ENCODE measurements at regions not wholly inside any gene's neighbourhood (a gene's known extent, or its start where the extent isn't known, plus 50 kb on each side); places are given as distances from the start of the nearest gene placed in this dataset.

DNA sequence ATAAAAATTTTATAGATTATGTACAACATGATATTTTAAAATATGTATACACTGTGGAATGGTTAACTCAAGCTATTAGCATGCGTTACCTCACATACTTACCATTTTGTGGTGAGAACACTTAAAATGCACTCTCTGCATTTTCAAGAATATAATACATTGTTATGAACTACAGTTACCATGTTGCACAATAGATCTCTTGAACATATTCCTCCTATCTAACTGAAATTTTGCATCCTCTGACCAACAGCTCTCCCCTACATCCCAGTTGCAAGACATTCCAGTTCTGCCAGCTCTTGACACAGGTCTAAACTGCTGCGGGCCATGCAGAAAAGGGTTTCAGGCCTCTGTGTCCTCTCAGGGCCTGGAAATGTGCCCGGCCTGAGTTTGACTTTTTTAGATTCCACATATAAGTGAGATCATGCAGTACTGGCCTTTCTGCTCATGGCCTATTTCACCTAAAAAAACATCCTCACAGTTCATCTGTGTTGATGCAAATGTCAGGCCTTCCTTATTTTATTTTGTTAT lies 113.7 kb downstream of the CDCA7 start:
- no TSS peak for BruUV-seq (replicated peaks)
- H3K79me2 ChIP-seq (ENCODE audit: insufficient read depth, low read length) = no peaks in the 10 kb centered on the region
- no peaks in the 10 kb centered on the region for H3K9me3 ChIP-seq (ENCODE audit: low read length)
- no peak overlapping the region for H2AFZ ChIP-seq (ENCODE audit: low read length)
- no peak overlapping the region for H3K27ac ChIP-seq (ENCODE audit: extremely low read length, insufficient read depth, low read length)
- DNase-seq (ENCODE audit: low spot score) (no peak), ATAC-seq (no peak), FAIRE-seq (no peak)
- ChIA-PET POLR2A (no interaction called here), CTCF (ENCODE audit: low intra/inter-chr PET ratio, low total read pairs) (no interaction called here)
- no peak overlapping the region for H3K9ac ChIP-seq (ENCODE audit: insufficient read depth, low read depth, low read length)
- H3K4me3 ChIP-seq (replicated peaks in 1 of 3; ENCODE audit: insufficient read depth in 1 of 3, low read depth in 2 of 3, low read length in 3 of 3) = no peak overlapping the region
- intact Hi-C loops (cut with micrococcal nuclease; ENCODE audit: unreplicated experiment) (no loop called here), in situ Hi-C loops (cut with HindIII; ENCODE audit: extremely low pct_ligation_motif_present, low pct_unique_long_range_greater_than_20kb) (no loop called here)
- TF ChIP-seq CEBPB (IDR thresholded peaks at IDR 0.05; ENCODE audit: borderline replicate concordance, low read depth, low read length) (peak; percentile 52; the same call in 1 of the 2 replicates), HHEX (CRISPR knock-in tag; IDR thresholded peaks at IDR 0.05) (no peak)
- H3K4me1 ChIP-seq (ENCODE audit: insufficient read depth, low read length) = peaks cover 13% of the 10 kb centered on the region
- no peaks in the 10 kb centered on the region for H3K36me3 ChIP-seq (replicated peaks in 1 of 2; ENCODE audit: control insufficient read depth in 1 of 2, insufficient read depth in 2 of 2, low read length in 2 of 2)
- H3K27me3 ChIP-seq (ENCODE audit: control insufficient read depth in 1 of 2, insufficient read depth in 2 of 2, low read length in 2 of 2) = no peaks in the 10 kb centered on the region
- no peaks in the 10 kb centered on the region for H4K20me1 ChIP-seq (ENCODE audit: insufficient read depth, low read length)
- WGBS (ENCODE audit: low lambda C conversion rate) = 75% methylated on average over 3 of the region's 3 CpGs
- no peak overlapping the region for H3K4me2 ChIP-seq (ENCODE audit: low read depth, low read length)

DNA sequence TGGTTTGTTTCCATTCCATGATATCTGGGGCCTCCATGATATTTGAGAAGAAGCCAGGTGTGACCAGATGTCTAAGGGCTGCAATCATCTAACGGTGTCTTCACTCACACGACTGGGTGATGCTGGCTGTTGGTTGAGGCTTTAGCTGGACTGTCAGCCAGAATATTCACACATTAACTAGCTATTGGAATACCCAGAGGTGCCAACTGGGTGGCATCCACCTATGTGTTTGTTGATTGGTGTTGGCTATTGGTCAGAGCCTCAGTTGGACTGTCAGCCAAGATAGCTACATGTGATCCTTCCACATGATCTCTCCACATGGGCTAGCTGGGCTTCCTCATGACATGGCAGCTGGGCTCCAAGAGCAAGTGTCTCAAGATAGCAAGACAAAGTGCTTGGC lies 117.4 kb downstream of the CDCA7 start:
- H3K79me2 ChIP-seq (ENCODE audit: insufficient read depth, low read length) = no peaks in the 10 kb centered on the region
- TF ChIP-seq, protein P1, sequence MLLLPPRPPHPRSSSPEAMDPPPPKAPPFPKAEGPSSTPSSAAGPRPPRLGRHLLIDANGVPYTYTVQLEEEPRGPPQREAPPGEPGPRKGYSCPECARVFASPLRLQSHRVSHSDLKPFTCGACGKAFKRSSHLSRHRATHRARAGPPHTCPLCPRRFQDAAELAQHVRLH (CRISPR knock-in tag; IDR thresholded peaks at IDR 0.05; ENCODE audit: borderline replicate concordance, low read depth) = no peak
- TF ChIP-seq, protein P2, sequence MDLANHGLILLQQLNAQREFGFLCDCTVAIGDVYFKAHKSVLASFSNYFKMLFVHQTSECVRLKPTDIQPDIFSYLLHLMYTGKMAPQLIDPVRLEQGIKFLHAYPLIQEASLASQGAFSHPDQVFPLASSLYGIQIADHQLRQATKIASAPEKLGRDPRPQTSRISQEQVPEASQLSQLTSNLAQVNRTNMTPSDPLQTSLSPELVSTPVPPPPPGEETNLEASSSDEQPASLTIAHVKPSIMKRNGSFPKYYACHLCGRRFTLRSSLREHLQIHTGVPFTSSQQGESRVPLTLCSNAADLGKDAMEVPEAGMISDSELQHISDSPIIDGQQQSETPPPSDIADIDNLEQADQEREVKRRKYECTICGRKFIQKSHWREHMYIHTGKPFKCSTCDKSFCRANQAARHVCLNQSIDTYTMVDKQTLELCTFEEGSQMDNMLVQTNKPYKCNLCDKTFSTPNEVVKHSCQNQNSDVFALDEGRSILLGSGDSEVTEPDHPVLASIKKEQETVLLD (CRISPR knock-in tag; IDR thresholded peaks at IDR 0.05; ENCODE audit: low read depth) = no peak
- TF ChIP-seq, protein P3, sequence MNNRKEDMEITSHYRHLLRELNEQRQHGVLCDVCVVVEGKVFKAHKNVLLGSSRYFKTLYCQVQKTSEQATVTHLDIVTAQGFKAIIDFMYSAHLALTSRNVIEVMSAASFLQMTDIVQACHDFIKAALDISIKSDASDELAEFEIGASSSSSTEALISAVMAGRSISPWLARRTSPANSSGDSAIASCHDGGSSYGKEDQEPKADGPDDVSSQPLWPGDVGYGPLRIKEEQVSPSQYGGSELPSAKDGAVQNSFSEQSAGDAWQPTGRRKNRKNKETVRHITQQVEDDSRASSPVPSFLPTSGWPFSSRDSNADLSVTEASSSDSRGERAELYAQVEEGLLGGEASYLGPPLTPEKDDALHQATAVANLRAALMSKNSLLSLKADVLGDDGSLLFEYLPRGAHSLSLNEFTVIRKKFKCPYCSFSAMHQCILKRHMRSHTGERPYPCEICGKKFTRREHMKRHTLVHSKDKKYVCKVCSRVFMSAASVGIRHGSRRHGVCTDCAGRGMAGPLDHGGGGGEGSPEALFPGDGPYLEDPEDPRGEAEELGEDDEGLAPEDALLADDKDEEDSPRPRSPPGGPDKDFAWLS (CRISPR knock-in tag; IDR thresholded peaks at IDR 0.05; ENCODE audit: borderline replicate concordance) = no peak
- TF ChIP-seq, protein P4, sequence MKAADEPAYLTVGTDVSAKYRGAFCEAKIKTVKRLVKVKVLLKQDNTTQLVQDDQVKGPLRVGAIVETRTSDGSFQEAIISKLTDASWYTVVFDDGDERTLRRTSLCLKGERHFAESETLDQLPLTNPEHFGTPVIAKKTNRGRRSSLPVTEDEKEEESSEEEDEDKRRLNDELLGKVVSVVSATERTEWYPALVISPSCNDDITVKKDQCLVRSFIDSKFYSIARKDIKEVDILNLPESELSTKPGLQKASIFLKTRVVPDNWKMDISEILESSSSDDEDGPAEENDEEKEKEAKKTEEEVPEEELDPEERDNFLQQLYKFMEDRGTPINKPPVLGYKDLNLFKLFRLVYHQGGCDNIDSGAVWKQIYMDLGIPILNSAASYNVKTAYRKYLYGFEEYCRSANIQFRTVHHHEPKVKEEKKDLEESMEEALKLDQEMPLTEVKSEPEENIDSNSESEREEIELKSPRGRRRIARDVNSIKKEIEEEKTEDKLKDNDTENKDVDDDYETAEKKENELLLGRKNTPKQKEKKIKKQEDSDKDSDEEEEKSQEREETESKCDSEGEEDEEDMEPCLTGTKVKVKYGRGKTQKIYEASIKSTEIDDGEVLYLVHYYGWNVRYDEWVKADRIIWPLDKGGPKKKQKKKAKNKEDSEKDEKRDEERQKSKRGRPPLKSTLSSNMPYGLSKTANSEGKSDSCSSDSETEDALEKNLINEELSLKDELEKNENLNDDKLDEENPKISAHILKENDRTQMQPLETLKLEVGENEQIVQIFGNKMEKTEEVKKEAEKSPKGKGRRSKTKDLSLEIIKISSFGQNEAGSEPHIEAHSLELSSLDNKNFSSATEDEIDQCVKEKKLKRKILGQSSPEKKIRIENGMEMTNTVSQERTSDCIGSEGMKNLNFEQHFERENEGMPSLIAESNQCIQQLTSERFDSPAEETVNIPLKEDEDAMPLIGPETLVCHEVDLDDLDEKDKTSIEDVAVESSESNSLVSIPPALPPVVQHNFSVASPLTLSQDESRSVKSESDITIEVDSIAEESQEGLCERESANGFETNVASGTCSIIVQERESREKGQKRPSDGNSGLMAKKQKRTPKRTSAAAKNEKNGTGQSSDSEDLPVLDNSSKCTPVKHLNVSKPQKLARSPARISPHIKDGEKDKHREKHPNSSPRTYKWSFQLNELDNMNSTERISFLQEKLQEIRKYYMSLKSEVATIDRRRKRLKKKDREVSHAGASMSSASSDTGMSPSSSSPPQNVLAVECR (CRISPR knock-in tag; IDR thresholded peaks at IDR 0.05; ENCODE audit: borderline replicate concordance) = no peak
- no peak for TF ChIP-seq PAF1 (CRISPR knock-in tag; IDR thresholded peaks at IDR 0.05)
- TF ChIP-seq TGIF2 (CRISPR knock-in tag; IDR thresholded peaks at IDR 0.05) = no peak
- no peak for TF ChIP-seq ZNF773 (CRISPR knock-in tag; IDR thresholded peaks at IDR 0.05; ENCODE audit: borderline replicate concordance)
- H3K4me2 ChIP-seq (ENCODE audit: low read depth, low read length) = no peak overlapping the region
- no peaks in the 10 kb centered on the region for H4K20me1 ChIP-seq (ENCODE audit: insufficient read depth, low read length)
- no peaks in the 10 kb centered on the region for H3K4me1 ChIP-seq (ENCODE audit: insufficient read depth, low read length)
- BruUV-seq (replicated peaks) = no TSS peak
- in situ Hi-C loops (cut with HindIII; ENCODE audit: extremely low pct_ligation_motif_present, low pct_unique_long_range_greater_than_20kb) (no loop called here), intact Hi-C loops (cut with micrococcal nuclease; ENCODE audit: unreplicated experiment) (no loop called here)
- H3K4me3 ChIP-seq (replicated peaks in 1 of 3; ENCODE audit: insufficient read depth in 1 of 3, low read depth in 2 of 3, low read length in 3 of 3) = no peak overlapping the region
- peaks cover 0 to 4% of the 10 kb centered on the region in 2 experiments; a peak in 1 of 5 replicates for H3K27me3 ChIP-seq (ENCODE audit: control insufficient read depth in 1 of 2, insufficient read depth in 2 of 2, low read length in 2 of 2)
- H2AFZ ChIP-seq (ENCODE audit: low read length) = no peak overlapping the region
- H3K36me3 ChIP-seq (replicated peaks in 1 of 2; ENCODE audit: control insufficient read depth in 1 of 2, insufficient read depth in 2 of 2, low read length in 2 of 2) = no peaks in the 10 kb centered on the region
- FAIRE-seq = no peak
- ATAC-seq = no peak
- no peaks in the 10 kb centered on the region for H3K9me3 ChIP-seq (ENCODE audit: low read length)
- H3K9ac ChIP-seq (ENCODE audit: insufficient read depth, low read depth, low read length) = no peak overlapping the region
- no peak for DNase-seq (ENCODE audit: low spot score)
- ChIA-PET POLR2A (no interaction called here), CTCF (ENCODE audit: low intra/inter-chr PET ratio, low total read pairs) (no interaction called here)
- H3K27ac ChIP-seq (ENCODE audit: extremely low read length, insufficient read depth, low read length) = no peak overlapping the region
- 43% methylated on average over 2 of the region's 2 CpGs for WGBS (ENCODE audit: low lambda C conversion rate)

Measured in HepG2 (cell line).